Left renal pelvis (tissue), 4 donors: ENCODE measurements at regions not wholly inside any gene's neighbourhood (a gene's known extent, or its start where the extent isn't known, plus 50 kb on each side); places are given as distances from the start of the nearest gene placed in this dataset.

Experiments
- DNase-seq, 4 donors: peaks; one replicate each; pipeline ENCODE4 v3.0.0-alpha.2; 2013; ENCODE audit warnings: low read depth in 4 of 4, low spot score in 3 of 4

DNA sequence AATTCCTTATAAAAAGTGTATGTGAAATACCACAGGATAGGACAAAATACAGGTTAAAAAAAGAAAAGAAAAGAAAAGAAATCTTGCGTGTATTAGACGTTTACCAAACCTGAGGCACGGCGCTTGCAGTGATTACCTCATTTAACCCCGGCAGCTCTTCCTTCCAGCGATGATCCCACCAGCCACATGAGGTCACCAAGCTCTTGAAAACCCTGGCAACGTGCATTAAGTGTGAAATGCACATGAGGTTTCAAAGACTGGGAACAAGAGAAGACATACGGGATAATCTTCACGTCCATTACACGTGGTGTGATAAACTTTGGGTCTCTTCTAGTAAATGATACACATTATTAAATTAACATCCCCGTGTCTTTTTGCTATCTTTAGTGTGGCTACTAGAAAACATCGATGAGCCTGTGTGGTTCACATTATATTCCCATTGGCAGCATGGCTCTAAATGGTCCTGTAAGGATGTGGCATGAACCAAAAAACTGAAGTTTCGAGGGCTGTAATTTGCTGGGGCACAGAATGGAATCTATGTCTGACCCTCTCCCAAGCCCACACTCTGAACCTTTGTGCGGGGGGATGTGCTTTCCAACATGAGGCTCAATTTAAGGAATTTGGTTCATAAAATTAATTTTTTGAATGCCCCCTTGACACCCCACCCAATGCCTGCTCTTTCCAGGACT, 59.2 kb upstream of the THBS2 start:
- DNase-seq: no peak

DNA sequence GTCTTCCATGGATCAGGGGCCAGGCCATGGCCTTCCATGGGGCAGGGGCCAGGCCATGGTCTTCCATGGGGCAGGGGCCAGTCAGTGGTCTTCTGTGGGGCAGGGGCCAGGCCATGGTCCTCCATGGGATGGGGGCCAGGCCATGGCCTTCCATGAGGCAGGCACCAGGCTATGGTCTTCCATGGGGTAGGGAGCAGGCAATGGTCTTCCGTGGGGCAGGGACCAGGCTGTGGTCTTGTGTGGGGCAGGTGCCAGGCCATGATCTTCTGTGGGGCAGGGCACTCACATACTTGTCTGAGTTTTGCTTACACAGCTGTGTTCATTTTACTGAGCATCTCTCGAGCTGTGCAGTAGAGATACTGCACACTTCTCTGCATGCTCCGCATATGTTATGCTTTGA, 57.3 kb upstream of the THBS2 start:
- DNase-seq: no peak
